ENCODE measurements at regions not wholly inside any gene's neighbourhood (a gene's known extent, or its start where the extent isn't known, plus 50 kb on each side); places are given as distances from the start of the nearest gene placed in this dataset.

DNA sequence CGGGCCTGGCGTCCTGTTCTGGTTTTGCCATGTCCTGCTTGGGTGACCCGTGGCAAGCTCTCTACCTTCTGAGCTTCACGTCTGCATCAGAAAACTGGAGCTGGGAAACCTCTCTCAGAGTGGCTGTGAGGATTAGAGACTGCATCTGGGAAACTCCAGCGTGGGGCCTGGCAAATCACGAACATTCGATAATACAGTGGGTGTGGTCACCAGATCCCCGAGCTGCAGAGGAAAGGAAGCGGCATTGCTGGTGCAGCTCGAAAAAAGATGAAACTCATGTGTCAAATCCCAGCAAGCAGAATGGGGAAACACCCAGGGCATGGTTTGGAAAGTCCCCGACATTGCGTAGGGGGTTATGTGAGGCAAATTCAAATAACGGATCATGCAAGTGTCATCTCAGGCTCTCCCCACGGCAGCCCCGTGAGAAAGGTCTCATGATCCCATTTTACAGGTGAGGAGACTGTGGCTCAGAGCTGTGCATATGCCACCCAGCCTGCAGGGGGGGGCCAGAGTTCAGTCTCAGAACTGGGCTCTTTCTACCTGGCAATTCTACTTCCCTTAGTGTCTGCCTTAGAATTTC, 98.1 kb upstream of the VRK1 start:
- H3K4me1 ChIP-seq (ENCODE audit: control insufficient read depth in 5 of 5, insufficient read depth in 5 of 5, low read length in 5 of 5) = no peaks in the 10 kb centered on the region
- WGBS, 2 donors = 78% methylated on average over 15 of the region's 15 CpGs
- DNase-seq = no peak
- no peaks in the 10 kb centered on the region for H3K36me3 ChIP-seq (ENCODE audit: control insufficient read depth in 4 of 4, insufficient read depth in 4 of 4, low read length in 4 of 4)
- TF ChIP-seq, protein P1, sequence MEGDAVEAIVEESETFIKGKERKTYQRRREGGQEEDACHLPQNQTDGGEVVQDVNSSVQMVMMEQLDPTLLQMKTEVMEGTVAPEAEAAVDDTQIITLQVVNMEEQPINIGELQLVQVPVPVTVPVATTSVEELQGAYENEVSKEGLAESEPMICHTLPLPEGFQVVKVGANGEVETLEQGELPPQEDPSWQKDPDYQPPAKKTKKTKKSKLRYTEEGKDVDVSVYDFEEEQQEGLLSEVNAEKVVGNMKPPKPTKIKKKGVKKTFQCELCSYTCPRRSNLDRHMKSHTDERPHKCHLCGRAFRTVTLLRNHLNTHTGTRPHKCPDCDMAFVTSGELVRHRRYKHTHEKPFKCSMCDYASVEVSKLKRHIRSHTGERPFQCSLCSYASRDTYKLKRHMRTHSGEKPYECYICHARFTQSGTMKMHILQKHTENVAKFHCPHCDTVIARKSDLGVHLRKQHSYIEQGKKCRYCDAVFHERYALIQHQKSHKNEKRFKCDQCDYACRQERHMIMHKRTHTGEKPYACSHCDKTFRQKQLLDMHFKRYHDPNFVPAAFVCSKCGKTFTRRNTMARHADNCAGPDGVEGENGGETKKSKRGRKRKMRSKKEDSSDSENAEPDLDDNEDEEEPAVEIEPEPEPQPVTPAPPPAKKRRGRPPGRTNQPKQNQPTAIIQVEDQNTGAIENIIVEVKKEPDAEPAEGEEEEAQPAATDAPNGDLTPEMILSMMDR (IDR thresholded peaks at IDR 0.05; ENCODE audit: control extremely low read depth, extremely low read depth) = no peak
- no peaks in the 10 kb centered on the region for H3K27me3 ChIP-seq (ENCODE audit: control insufficient read depth in 3 of 3, insufficient read depth in 3 of 3, low read length in 2 of 3)
- no peak for ATAC-seq (ENCODE audit: insufficient read depth, low FRiP score)
- H3K9me3 ChIP-seq (ENCODE audit: control insufficient read depth in 4 of 4, insufficient read depth in 3 of 4, low read length in 3 of 4) = peaks cover 0 to 11% (median 0%) of the 10 kb centered on the region in 4 donors
- no peak overlapping the region for H3K27ac ChIP-seq (ENCODE audit: low read depth in 1 of 2, low read length in 1 of 2)
- no peak overlapping the region for H3K4me3 ChIP-seq
- no peak overlapping the region for H3K9ac ChIP-seq (ENCODE audit: insufficient read depth in 1 of 2, low read length in 2 of 2)

DNA sequence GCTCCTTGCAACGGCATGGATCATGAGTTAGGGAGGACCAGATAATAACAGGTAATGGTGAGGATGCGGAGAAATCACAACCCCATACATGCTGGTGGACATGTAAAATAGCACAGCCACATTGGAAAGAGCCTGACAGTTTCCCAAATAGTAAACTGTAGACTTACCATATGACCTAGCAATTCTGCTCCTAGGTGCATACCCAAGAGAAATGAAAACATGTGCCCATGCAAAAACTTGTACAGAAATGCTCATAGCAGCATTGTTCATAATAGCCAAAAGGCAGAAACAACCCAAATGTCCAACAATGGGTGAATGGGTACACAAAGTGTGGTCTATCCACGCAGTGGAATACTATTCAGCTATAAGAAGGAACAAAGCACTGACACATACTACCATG, 97.5 kb upstream of the VRK1 start:
- H3K9ac ChIP-seq (ENCODE audit: insufficient read depth in 1 of 2, low read length in 2 of 2) = no peak overlapping the region
- DNase-seq (no peak), ATAC-seq (ENCODE audit: insufficient read depth, low FRiP score) (no peak)
- WGBS, 2 donors = 96% methylated on average over 3 of the region's 3 CpGs
- no peak overlapping the region for H3K27ac ChIP-seq (ENCODE audit: low read depth in 1 of 2, low read length in 1 of 2)
- H3K4me1 ChIP-seq (ENCODE audit: control insufficient read depth in 5 of 5, insufficient read depth in 5 of 5, low read length in 5 of 5) = no peaks in the 10 kb centered on the region
- H3K36me3 ChIP-seq (ENCODE audit: control insufficient read depth in 4 of 4, insufficient read depth in 4 of 4, low read length in 4 of 4) = no peaks in the 10 kb centered on the region
- TF ChIP-seq, protein P1 (IDR thresholded peaks at IDR 0.05; ENCODE audit: control extremely low read depth, extremely low read depth) = no peak
- no peak overlapping the region for H3K4me3 ChIP-seq
- peaks cover 0 to 11% (median 0%) of the 10 kb centered on the region in 4 donors for H3K9me3 ChIP-seq (ENCODE audit: control insufficient read depth in 4 of 4, insufficient read depth in 3 of 4, low read length in 3 of 4)
- no peaks in the 10 kb centered on the region for H3K27me3 ChIP-seq (ENCODE audit: control insufficient read depth in 3 of 3, insufficient read depth in 3 of 3, low read length in 2 of 3)

DNA sequence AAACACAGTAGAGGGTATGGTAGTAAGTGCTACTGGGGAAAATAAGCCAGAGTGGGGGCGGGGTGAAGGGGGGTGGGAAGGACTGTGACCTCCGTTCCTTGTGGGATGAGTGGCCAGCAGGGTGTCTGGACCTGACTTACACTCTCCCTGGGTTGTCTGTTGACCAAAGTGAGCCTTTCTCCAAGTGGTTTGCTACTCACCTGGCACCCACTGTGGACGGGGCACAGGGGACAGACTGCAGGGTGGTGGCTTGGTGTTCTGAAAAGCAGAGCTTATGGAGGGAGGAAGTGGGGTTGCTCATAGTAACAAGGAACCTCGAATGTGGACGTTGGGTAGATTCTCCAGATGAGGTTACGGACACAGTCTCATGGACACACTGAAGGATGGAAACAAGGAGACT, 94.4 kb upstream of the VRK1 start:
- H3K27me3 ChIP-seq (ENCODE audit: control insufficient read depth in 3 of 3, insufficient read depth in 3 of 3, low read length in 2 of 3) = no peaks in the 10 kb centered on the region
- no peak overlapping the region for H3K4me3 ChIP-seq
- H3K36me3 ChIP-seq (ENCODE audit: control insufficient read depth in 4 of 4, insufficient read depth in 4 of 4, low read length in 4 of 4) = no peaks in the 10 kb centered on the region
- TF ChIP-seq, protein P1 (IDR thresholded peaks at IDR 0.05; ENCODE audit: control extremely low read depth, extremely low read depth) = no peak
- DNase-seq (no peak), ATAC-seq (ENCODE audit: insufficient read depth, low FRiP score) (no peak)
- no peaks in the 10 kb centered on the region for H3K4me1 ChIP-seq (ENCODE audit: control insufficient read depth in 5 of 5, insufficient read depth in 5 of 5, low read length in 5 of 5)
- no peak overlapping the region for H3K27ac ChIP-seq (ENCODE audit: low read depth in 1 of 2, low read length in 1 of 2)
- WGBS, 2 donors = 74 to 85% methylated on average over 6 of the region's 6 CpGs
- no peak overlapping the region for H3K9ac ChIP-seq (ENCODE audit: insufficient read depth in 1 of 2, low read length in 2 of 2)
- H3K9me3 ChIP-seq (ENCODE audit: control insufficient read depth in 4 of 4, insufficient read depth in 3 of 4, low read length in 3 of 4) = peaks cover 0 to 8% (median 0%) of the 10 kb centered on the region in 4 donors
